C4-2B (cell line): ENCODE measurements at regions not wholly inside any gene's neighbourhood (a gene's known extent, or its start where the extent isn't known, plus 50 kb on each side); places are given as distances from the start of the nearest gene placed in this dataset.

Source experiments
- ZFX ChIP-seq: fragments of 450-650 bp; IDR thresholded peaks from 2 replicates; pipeline ENCODE4 v1.6.1; 2017
- TF ChIP-seq, protein P1 (sequence below): fragments of 450-650 bp; conservative IDR thresholded peaks from 2 replicates; pipeline ENCODE4 v1.5.1; 2017; ENCODE audit warnings: mild to moderate bottlenecking

DNA sequence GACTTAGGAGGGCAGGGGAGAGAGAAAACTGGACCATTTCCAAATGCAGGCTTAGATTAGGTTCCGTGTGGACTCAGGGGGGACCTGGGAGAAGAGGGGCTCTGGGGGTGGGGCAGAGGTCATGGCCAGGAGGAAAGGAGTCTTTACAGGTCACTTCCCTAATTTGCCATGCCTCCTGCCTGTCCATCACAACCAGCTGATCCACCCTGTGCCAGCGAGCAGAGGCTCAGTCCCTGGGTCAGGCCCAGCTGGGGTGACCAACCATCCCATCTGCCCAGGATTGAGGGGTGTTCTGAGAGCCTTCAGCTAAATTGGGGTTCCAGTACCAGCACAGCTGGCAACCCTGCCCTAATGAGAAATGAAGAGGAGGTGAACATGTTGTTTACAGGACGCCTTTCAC, 84.6 kb upstream of the CACUL1 start:
- TF ChIP-seq, protein P1, sequence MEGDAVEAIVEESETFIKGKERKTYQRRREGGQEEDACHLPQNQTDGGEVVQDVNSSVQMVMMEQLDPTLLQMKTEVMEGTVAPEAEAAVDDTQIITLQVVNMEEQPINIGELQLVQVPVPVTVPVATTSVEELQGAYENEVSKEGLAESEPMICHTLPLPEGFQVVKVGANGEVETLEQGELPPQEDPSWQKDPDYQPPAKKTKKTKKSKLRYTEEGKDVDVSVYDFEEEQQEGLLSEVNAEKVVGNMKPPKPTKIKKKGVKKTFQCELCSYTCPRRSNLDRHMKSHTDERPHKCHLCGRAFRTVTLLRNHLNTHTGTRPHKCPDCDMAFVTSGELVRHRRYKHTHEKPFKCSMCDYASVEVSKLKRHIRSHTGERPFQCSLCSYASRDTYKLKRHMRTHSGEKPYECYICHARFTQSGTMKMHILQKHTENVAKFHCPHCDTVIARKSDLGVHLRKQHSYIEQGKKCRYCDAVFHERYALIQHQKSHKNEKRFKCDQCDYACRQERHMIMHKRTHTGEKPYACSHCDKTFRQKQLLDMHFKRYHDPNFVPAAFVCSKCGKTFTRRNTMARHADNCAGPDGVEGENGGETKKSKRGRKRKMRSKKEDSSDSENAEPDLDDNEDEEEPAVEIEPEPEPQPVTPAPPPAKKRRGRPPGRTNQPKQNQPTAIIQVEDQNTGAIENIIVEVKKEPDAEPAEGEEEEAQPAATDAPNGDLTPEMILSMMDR, result no peak
- no peak for TF ChIP-seq ZFX
